OCI-M2 (cell line): ENCODE measurements at regions not wholly inside any gene's neighbourhood (a gene's known extent, or its start where the extent isn't known, plus 50 kb on each side); places are given as distances from the start of the nearest gene placed in this dataset.
A peak's percentile ranks its signal among the peaks of the same experiment; 100 is the strongest.

Experiments
- DNase-seq: peaks from one replicate; lab custom pipeline; 2025; ENCODE audit not compliant: unreplicated experiment; lab: John Stamatoyannopoulos, UW

DNA sequence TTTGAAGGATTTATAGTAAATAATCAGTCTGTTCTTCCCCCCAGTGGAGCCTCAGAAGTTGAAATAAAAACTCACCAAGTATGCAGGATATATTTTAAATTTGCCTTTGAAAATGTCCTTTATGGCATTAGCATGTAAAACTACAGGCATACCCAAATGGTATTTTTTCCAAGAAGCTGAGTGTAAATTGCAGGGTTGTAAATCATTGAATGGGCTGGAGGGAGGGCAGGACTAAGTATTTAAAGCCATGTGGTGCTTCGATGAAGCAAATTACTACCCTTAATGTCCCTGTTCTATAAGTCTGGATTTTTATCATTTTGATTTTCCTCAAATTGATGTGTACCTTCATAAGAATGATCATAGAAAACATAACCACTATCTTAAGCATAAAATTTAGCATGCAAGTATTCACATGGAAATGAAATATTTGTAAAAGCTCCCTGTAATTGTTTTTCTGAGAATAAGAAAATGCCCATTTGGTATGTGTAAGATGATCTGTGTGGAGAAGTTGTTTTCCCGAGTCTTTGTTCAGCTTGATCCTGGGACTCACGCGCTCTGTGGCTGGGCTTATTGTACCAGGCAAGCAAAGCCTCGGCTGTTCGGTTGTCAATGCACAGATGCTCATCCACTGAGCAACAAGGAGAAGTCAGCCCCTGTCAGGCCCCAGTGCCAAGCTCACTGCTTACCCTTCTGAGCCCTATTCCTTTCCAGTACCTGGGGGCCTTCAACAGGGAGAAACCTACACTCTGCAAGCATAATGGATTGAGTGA, 66.7 kb downstream of the CD164 start:
- no peak for DNase-seq

DNA sequence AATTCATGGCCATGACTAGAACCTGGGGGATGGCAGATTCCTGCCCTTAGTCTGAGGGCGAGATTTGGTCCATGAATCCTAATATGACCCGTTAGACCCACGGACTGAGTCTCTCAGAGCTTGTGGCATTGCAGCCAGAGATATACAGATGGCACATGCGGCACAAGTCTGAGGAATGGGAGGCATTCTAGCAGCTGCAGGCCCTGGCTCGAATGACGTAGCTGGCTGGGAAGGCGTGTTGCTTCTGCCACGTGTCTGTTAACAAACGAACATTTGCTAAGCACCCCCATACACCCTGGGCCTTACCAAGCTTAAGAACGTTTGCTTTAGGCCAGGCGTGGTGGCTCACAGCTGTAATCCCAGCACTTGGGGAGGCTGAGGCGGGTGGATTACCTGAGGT, 68.0 kb downstream of the CD164 start:
- DNase-seq: no peak

DNA sequence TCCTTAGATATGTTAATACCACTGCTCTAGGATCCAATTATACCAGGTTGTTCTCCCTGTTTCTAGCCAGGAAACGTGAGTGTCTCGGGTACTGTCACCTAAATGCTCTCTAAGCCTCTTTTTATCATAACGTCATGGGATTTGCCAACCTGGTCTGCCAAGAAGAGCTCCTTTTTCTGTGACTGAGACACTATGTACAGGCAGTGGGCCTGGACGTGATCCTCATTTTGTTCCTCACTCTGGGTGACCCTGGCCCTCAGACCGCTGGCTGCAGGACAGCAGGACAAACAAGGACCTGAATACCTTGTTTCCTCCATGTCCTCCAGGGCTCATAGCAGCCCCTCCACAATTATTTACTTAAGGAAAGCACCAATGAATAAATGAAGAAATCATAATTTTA, 69.1 kb downstream of the CD164 start:
- no peak for DNase-seq

DNA sequence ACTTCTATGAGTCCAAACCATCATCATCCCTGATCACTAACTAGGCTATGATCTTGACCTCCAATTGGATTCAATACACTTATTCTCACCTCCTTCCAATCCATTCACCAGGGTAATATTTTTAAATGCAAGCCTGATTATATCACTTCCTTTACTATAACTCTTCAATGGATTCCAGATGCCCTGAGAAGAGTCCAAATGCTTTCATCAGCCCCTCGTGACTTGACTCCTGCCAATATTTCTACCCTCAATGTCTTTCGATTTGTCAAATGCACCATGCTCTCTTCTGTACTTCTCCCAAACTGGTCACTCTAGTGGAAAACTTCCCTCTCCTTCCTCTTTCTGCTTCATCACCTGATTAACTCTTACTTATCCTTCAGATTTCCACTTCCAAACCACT, 70.8 kb downstream of the CD164 start:
- DNase-seq: no peak

GRCh38 chr6:109309917-109310316, 72.3 kb downstream of the CD164 start:
- DNase-seq: no peak

GRCh38 chr6:109308018-109308492, 74.2 kb downstream of the CD164 start:
- no peak for DNase-seq

DNA sequence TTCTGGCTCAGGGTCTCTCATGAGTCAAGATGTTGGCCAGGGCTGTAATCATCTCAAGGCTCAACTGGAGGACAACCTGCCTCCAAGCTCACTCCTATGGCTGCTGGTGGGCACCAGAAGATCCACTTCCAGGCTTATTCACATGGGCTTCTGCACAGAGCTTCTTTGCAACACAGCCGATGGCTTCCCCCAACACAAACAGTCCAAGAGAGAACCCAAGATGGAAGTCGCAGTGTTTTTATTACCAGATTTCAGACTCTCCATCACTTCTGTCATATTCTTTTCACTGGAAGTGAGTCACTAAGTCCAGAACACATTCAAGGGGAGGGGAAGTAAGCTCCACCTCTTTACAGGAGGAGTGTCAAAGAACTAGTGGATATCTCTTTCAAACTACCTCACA, 75.5 kb downstream of the CD164 start:
- no peak for DNase-seq

DNA sequence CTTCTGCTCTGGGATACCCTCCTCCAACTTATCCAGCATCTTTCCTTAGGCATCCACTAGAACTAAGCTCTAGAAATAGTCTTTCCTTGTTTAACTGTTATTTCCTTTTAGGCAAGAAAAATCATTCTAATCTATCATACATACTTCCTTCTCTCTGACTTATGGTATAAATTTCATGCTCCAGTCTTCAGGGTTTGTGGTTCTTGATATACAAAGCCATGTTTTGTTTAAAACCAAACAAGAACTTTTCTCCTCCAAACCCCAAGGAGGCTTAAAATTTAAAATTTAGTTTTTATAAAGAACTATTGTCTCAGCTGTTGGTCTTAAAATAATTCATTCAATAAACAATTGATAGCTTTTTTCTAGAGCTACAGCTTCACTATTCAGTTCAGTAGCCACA, 77.2 kb downstream of the CD164 start:
- no peak for DNase-seq

- peak; percentile 95 for DNase-seq
Measured at GRCh38 chr6:109304284-109305015, 77.8 kb downstream of the CD164 start.

GRCh38 chr6:109303640-109304283, 78.5 kb downstream of the CD164 start:
- DNase-seq: no peak

GRCh38 chr6:109303164-109303563, 79.1 kb downstream of the CD164 start:
- DNase-seq: no peak

GRCh38 chr6:109302176-109302575, 80.1 kb downstream of the CD164 start:
- no peak for DNase-seq

DNA sequence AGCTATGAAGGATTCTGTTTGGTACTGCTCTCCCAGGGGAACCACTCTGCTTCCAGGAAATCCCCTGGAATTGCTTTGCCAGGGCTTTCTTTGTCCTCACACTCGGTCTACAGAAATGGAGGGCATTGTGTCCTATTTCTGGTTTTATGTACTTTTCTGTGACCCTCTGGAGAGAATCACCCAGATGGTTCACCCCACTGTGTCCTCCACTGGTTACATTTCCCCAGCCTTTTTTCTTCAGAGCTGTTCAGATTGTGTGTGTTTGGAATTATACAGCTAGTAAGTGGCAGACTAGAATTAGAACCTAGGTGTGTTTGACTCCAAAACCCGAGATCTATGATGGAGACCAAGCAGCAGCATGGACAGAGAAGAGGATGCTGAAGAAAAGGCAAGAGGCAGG, 80.8 kb downstream of the CD164 start:
- DNase-seq: no peak

DNA sequence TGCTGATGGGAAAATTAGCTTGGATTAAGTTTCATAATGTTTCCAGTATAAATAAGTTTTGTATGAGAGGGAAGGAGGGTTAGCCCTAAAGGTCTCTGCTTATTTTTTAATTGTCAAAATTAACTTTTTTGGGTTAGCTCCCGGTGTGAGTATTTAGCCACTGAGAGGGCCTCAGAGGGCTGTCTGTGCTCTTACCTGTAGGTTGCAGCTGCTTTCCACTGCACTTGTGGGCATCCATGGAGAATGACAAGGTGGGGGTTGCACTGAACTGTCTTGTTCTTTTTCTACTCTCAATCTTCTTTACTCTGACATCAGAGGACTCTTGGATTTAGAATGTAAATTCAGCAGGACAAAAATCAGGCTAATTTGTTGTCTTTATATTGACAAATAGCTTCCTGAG, 81.4 kb downstream of the CD164 start:
- no peak for DNase-seq

GRCh38 chr6:109299776-109300564, 82.3 kb downstream of the CD164 start:
- no peak for DNase-seq

DNA sequence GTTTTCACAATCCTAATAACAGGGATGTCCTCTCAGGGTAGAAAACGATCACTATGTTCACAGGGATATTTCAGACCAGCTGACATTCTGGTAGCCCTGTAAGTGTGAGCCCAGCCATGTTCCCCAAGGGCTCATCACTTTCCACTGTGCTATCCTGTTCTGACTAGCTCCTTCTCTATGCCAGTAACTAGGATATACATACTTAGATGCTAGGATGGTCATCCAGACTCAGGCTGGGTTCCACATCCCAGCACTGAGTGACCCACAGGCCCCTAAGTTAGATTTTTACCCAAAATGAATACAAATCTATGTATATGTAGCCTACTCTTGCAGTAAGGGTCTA, 83.0 kb downstream of the CD164 start:
- DNase-seq: no peak

GRCh38 chr6:109298605-109299264, 83.5 kb downstream of the CD164 start:
- no peak for DNase-seq

GRCh38 chr6:109297406-109298110, 84.7 kb downstream of the CD164 start:
- DNase-seq: no peak

GRCh38 chr6:109296971-109297372, 85.3 kb downstream of the CD164 start:
- no peak for DNase-seq

DNA sequence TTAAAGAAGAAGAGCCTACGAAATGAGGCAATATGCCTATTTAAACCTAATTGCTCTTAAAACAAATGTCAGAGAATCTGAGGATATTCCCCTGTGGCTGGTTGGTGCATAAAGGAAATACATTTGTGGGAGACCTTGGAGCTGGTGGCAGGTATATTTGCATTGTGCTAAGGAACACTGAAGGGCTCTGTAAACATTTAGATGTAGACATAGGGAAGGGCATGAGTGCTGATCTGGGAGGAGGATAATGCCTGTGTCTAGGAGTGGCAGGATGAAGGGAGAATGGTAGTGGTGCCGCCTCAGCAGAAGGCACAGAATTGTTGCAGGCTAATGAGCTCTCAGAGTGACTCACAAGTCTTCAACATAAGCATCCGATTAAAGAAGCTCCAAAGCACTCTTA, 85.8 kb downstream of the CD164 start:
- no peak for DNase-seq
